HFF-Myc (cell line): ENCODE measurements at regions not wholly inside any gene's neighbourhood (a gene's known extent, or its start where the extent isn't known, plus 50 kb on each side); places are given as distances from the start of the nearest gene placed in this dataset.

Experiments
- DNase-seq: peaks from one replicate; pipeline ENCODE4 v3.0.0-alpha.2; 2011; ENCODE audit warnings: low read depth; ENCODE audit errors: extremely low read depth
- H3K4me3 ChIP-seq: replicated peaks from 2 replicates; pipeline ENCODE4 v1.5.1; 2011; ENCODE audit warnings: low read depth, mild to moderate bottlenecking, control low read depth, low read length
- TF ChIP-seq, protein P1 (sequence below): IDR thresholded peaks from 2 replicates; pipeline ENCODE4 v1.5.1; 2012; ENCODE audit warnings: mild to moderate bottlenecking, low read depth, low read length, control low read depth; ENCODE audit errors: missing control alignments

DNA sequence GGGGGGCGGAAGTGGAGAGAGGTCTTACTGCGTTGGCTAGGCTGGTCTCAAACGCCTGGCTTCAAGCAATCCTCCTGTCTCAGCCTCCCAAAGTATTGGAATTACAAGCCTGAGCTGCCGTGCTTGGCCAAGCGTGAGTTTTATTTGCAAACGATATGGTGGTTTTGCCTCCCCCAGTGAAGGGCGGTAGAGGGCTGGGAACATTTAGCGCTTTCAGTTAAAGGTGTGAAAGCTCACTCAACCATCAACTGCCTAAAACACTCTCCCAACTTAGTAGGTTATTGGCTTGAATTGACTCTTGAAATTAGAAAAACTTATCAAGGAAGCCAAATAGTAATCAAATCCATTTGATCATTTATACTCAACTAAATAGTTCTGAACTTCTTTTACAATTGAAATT, 156.3 kb downstream of the ESM1 start:
- no peak overlapping the region for H3K4me3 ChIP-seq
- TF ChIP-seq, protein P1, sequence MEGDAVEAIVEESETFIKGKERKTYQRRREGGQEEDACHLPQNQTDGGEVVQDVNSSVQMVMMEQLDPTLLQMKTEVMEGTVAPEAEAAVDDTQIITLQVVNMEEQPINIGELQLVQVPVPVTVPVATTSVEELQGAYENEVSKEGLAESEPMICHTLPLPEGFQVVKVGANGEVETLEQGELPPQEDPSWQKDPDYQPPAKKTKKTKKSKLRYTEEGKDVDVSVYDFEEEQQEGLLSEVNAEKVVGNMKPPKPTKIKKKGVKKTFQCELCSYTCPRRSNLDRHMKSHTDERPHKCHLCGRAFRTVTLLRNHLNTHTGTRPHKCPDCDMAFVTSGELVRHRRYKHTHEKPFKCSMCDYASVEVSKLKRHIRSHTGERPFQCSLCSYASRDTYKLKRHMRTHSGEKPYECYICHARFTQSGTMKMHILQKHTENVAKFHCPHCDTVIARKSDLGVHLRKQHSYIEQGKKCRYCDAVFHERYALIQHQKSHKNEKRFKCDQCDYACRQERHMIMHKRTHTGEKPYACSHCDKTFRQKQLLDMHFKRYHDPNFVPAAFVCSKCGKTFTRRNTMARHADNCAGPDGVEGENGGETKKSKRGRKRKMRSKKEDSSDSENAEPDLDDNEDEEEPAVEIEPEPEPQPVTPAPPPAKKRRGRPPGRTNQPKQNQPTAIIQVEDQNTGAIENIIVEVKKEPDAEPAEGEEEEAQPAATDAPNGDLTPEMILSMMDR: no peak
- DNase-seq: no peak

DNA sequence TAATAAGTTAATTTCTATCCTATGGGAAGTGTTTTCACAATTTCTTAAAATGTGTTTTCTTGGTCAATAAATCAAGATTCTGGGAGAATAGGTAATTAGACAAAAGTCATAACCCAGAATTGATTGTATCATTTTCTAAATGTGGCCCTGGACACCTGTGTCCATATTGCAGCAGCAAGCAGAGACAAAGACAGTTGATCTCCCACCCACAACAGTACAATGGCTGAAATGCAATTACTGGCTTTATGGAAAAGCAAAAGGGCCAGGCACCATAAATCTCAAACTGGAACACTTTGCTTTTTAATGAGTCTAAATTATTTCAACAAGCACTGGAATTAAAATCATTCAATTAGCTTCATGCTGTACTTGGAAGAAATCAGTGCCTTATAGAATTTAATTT, 157.2 kb downstream of the ESM1 start:
- H3K4me3 ChIP-seq: no peak overlapping the region
- TF ChIP-seq, protein P1: no peak
- no peak for DNase-seq

DNA sequence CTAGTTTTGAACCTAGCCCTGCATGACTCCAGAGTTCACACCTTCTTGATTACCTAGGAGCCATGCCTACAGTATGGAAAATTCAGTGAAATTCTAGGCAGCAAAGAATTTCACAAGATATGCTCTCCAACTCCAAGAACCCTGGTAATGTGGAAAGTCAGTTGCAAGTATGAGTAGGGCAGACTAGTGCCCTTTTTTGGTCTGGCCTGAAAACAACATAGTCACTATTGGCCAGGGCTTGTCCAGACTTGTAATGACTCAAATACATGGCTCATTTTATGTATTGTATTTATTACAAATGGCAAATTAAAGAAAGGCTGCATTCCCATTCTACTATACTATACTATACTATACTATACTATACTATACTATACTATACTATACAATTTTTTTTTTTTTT, 160.4 kb downstream of the ESM1 start:
- H3K4me3 ChIP-seq: no peak overlapping the region
- no peak for DNase-seq
- TF ChIP-seq, protein P1: no peak

DNA sequence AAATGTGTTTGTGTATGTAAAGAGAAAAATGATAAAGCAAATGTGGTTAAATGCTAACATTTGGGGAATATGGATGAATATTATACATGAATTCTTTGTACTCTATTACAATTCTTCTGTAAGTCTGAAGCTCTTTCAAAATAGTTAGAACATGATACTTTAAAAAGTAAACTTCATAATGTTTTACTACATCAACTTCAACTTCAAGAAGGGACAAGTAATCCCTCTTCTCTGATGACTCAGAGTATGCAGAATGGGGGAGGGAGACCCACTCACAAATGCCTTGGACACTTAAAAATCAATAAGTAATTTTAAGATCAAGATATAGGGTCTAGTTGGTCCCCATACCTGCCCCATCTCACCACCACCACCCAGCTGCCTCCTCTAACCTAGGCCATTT, 162.4 kb downstream of the ESM1 start:
- no peak overlapping the region for H3K4me3 ChIP-seq
- no peak for DNase-seq

DNA sequence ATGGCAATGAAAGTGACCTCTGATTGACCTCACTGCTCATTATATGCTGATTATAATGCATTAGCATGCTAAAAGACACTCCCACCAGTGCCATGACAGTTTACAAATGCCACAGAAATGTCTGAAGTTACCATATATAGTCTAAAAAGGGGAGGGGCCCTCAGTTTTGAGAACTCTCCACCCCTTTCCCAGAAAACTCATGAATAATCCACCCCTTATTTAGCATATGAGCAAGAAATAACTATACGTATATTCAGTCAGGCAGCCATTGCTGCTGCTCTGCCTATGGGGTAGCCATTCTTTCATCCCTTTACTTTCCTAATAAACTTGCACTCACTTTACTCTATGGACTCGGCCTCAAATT, 163.1 kb downstream of the ESM1 start:
- TF ChIP-seq, protein P1: no peak
- DNase-seq: no peak
- H3K4me3 ChIP-seq: no peak overlapping the region

More for the DNA sequence above, 162.4 kb downstream of the ESM1 start:
- TF ChIP-seq, protein P1: no peak

DNA sequence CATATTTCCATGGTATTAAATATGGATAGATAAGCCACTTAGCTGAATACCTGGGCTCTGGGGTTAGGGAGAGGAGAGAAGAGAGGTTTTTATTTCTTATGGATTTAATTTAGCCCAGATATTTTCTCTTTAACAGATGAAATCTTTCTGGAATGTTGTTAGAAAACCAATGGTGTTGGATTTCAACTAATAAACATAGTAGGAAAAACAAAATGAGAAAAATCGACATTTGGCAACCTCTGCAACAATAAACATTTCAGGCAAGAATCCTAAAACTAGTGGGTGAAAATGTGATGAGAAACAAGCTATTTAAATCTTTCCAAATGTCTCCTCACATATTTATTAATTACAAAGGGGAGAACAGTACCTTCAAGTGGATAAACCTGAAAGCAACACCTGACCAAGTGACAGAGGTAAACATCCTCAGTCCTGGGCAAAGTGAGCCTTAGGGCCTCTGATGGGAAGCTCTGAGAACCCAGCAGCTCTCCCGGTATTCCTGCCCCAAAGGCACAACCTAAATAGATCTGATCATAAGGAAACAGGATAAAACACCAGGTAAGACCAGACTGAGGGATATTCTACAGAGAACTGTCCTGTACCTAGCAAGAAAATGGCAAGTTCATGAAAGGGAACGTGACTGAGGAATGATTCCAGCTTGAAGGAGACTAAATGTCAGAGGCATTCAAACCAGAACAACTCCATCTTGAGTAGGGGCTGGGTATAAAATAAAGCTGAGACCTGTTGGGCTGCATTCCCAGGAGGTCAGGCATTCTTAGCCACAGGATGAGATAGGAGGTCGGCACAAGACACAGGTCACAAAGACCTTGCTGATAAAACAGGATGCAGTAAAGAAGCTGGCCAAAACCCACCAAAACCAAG, 163.7 kb downstream of the ESM1 start:
- no peak for DNase-seq
- TF ChIP-seq, protein P1: no peak

More for the DNA sequence above, 163.7 kb downstream of the ESM1 start:
- H3K4me3 ChIP-seq: no peak overlapping the region
